C4-2B (cell line): ENCODE measurements at regions not wholly inside any gene's neighbourhood (a gene's known extent, or its start where the extent isn't known, plus 50 kb on each side); places are given as distances from the start of the nearest gene placed in this dataset.

Experiments used
- CTCF ChIP-seq: fragments of 450-650 bp; conservative IDR thresholded peaks from 2 replicates; pipeline ENCODE4 v1.5.1; 2017; ENCODE audit warnings: mild to moderate bottlenecking
- ZFX ChIP-seq: fragments of 450-650 bp; IDR thresholded peaks from 2 replicates; pipeline ENCODE4 v1.6.1; 2017

- no peak for TF ChIP-seq CTCF
- no peak for TF ChIP-seq ZFX
Measured at GRCh38 chr10:78623578-78624215, 445.1 kb upstream of the ZMIZ1 start.
